ENCODE measurements at regions not wholly inside any gene's neighbourhood (a gene's known extent, or its start where the extent isn't known, plus 50 kb on each side); places are given as distances from the start of the nearest gene placed in this dataset.

DNA sequence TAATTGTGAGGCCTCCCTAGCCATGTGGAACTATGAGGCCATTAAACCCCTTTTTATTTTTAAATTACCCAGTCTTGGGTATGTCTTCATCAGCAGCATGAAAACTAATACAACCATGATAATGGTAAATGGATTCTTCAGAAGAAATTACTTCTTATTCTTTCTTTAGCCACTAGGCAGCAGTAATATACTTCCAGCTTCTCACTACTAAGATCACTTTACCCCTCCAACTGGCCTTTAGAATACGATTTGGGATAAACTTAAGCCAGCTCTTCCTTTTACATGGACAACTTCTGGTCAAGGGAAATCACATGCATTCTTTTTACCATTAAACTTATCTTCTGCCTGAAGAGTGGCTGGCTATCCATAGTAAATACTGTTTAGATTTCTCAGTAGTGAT, 355.4 kb downstream of the MAN2A1 start:
- DNase-seq (no peak), ATAC-seq (ENCODE audit: low read depth) (no peak)
- Histone ChIP-seq H2BK120ac (ENCODE audit: low read depth, low read length) (no peak overlapping the region), H4K8ac (ENCODE audit: low read depth in 2 of 2, low read length in 2 of 2) (no peak overlapping the region), H3K18ac (ENCODE audit: low read depth, low read length) (no peak overlapping the region), H3K79me1 (ENCODE audit: low read depth in 1 of 2, low read length in 2 of 2) (no peaks in the 10 kb centered on the region), H3K14ac (replicated peaks; ENCODE audit: low read depth, low read length) (no peak overlapping the region), H3K4me3 (ENCODE audit: insufficient read depth, low read depth, low read length) (no peak overlapping the region), H2AK5ac (ENCODE audit: low read depth, low read length) (no peak overlapping the region), H3K4me2 (ENCODE audit: low read depth, low read length) (no peak overlapping the region), H3K36me3 (ENCODE audit: control insufficient read depth, insufficient read depth, low read length) (no peaks in the 10 kb centered on the region), H4K5ac (ENCODE audit: low read depth, low read length) (no peak overlapping the region), H2BK20ac (ENCODE audit: low read depth, low read length) (no peak overlapping the region), H3K9ac (ENCODE audit: low read depth, low read length) (no peak overlapping the region), H3K9me3 (ENCODE audit: control insufficient read depth, insufficient read depth, low read length) (no peaks in the 10 kb centered on the region), H3K56ac (ENCODE audit: extremely low read depth, insufficient read depth, low read length) (no peak overlapping the region), H3K4ac (ENCODE audit: low read depth, low read length) (no peak overlapping the region), H4K20me1 (ENCODE audit: insufficient read depth, low read length) (no peaks in the 10 kb centered on the region), H2AFZ (replicated peaks; ENCODE audit: low read length, poor library complexity) (no peak overlapping the region), H3K23ac (ENCODE audit: low read depth, low read length) (no peak overlapping the region), H2BK15ac (ENCODE audit: low read depth, low read length) (no peak overlapping the region), H2AK9ac (replicated peaks; ENCODE audit: low read depth, low read length, poor library complexity) (no peak overlapping the region), H3K9me1 (ENCODE audit: insufficient read depth, low read length) (no peaks in the 10 kb centered on the region), H3K27ac (ENCODE audit: insufficient read depth, low read length) (no peak overlapping the region), H3K4me1 (ENCODE audit: control insufficient read depth, insufficient read depth, low read length) (no peaks in the 10 kb centered on the region), H4K91ac (ENCODE audit: insufficient read depth, low read depth, low read length) (no peak overlapping the region), H2BK5ac (ENCODE audit: low read depth, low read length, poor library complexity, severe bottlenecking) (no peak overlapping the region), H3K27me3 (ENCODE audit: control insufficient read depth, insufficient read depth, low read length) (no peaks in the 10 kb centered on the region)
- ChIA-PET CTCF (interaction anchor here (0.8 kb wide), 1 partner anchor 582 kb away, joined by 3 read pairs; no protein-coding TSS in a partner anchor), POLR2A (ENCODE audit: unreplicated experiment) (no interaction called here)
- in situ Hi-C loops (cut with MboI; ENCODE audit: low sequenced_read_pairs) (no loop called here), dilution Hi-C loops (cut with HindIII; ENCODE audit: low sequenced_read_pairs, unreplicated experiment) (no loop called here), intact Hi-C loops (cut with micrococcal nuclease) (no loop called here)
- TF ChIP-seq MAFK (IDR thresholded peaks at IDR 0.05; ENCODE audit: low read depth, low read length) (no peak), RAD21 (IDR thresholded peaks at IDR 0.05; ENCODE audit: low read length) (no peak), RCOR1 (IDR thresholded peaks at IDR 0.05; ENCODE audit: insufficient replicate concordance, low read length) (no peak), POLR2A (IDR thresholded peaks at IDR 0.05; ENCODE audit: low read depth, low read length) (no peak), NFE2L2 (IDR thresholded peaks at IDR 0.05; ENCODE audit: low read depth, low read length) (no peak), CHD1 (IDR thresholded peaks at IDR 0.05; ENCODE audit: low read depth, low read length) (no peak), CEBPB (IDR thresholded peaks at IDR 0.05; ENCODE audit: low read depth, low read length) (no peak), SMC3 (IDR thresholded peaks at IDR 0.05; ENCODE audit: low read depth, low read length) (no peak), FOS (IDR thresholded peaks at IDR 0.05; ENCODE audit: low read depth, low read length) (no peak), ELK1 (IDR thresholded peaks at IDR 0.05; ENCODE audit: borderline replicate concordance, low read depth, low read length) (no peak), MXI1 (IDR thresholded peaks at IDR 0.05; ENCODE audit: borderline replicate concordance, low read depth, low read length) (no peak), RFX5 (IDR thresholded peaks at IDR 0.05; ENCODE audit: low read depth, low read length) (no peak), MAZ (IDR thresholded peaks at IDR 0.05; ENCODE audit: borderline replicate concordance, low read depth, low read length) (no peak), BHLHE40 (IDR thresholded peaks at IDR 0.05; ENCODE audit: low read depth, low read length) (no peak)
- TF ChIP-seq, protein P1, sequence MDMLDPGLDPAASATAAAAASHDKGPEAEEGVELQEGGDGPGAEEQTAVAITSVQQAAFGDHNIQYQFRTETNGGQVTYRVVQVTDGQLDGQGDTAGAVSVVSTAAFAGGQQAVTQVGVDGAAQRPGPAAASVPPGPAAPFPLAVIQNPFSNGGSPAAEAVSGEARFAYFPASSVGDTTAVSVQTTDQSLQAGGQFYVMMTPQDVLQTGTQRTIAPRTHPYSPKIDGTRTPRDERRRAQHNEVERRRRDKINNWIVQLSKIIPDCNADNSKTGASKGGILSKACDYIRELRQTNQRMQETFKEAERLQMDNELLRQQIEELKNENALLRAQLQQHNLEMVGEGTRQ (IDR thresholded peaks at IDR 0.05; ENCODE audit: low read depth, low read length), result no peak
- TF ChIP-seq, protein P2, sequence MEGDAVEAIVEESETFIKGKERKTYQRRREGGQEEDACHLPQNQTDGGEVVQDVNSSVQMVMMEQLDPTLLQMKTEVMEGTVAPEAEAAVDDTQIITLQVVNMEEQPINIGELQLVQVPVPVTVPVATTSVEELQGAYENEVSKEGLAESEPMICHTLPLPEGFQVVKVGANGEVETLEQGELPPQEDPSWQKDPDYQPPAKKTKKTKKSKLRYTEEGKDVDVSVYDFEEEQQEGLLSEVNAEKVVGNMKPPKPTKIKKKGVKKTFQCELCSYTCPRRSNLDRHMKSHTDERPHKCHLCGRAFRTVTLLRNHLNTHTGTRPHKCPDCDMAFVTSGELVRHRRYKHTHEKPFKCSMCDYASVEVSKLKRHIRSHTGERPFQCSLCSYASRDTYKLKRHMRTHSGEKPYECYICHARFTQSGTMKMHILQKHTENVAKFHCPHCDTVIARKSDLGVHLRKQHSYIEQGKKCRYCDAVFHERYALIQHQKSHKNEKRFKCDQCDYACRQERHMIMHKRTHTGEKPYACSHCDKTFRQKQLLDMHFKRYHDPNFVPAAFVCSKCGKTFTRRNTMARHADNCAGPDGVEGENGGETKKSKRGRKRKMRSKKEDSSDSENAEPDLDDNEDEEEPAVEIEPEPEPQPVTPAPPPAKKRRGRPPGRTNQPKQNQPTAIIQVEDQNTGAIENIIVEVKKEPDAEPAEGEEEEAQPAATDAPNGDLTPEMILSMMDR (conservative IDR thresholded peaks at IDR 0.05; ENCODE audit: low read depth, low read length), result no peak
- WGBS, 2 experiments (ENCODE audit: extremely low coverage in 2 of 2, insufficient read length in 1 of 2), result no CpG with 5 or more reads among the region's 1 CpG
- no TSS peak for BruUV-seq (replicated peaks)

Measured in IMR-90 (cell line).